GM21381 (cell line): ENCODE measurements at regions not wholly inside any gene's neighbourhood (a gene's known extent, or its start where the extent isn't known, plus 50 kb on each side); places are given as distances from the start of the nearest gene placed in this dataset.

Source experiments
- ATAC-seq: cut with Tn5 transposase; IDR thresholded peaks from one replicate; pipeline ENCODE4 v1.9.1; 2021; ENCODE audit warnings: mild to moderate bottlenecking, moderate library complexity; ENCODE audit not compliant: unreplicated experiment

GRCh38 chr12:41897593-41897992 is 247.1 kb downstream of the GXYLT1 start:
- ATAC-seq = no peak

- no peak for ATAC-seq
Measured at GRCh38 chr12:41893491-41893890, 251.2 kb downstream of the GXYLT1 start.

GRCh38 chr12:41892302-41892701 is 252.4 kb downstream of the GXYLT1 start:
- no peak for ATAC-seq

- ATAC-seq = no peak
Measured at GRCh38 chr12:41891226-41891625, 253.4 kb downstream of the GXYLT1 start.

- no peak for ATAC-seq
Measured at GRCh38 chr12:41888285-41888684, 256.4 kb downstream of the GXYLT1 start.

GRCh38 chr12:41881891-41882805 is 262.5 kb downstream of the GXYLT1 start:
- ATAC-seq = no peak

- no peak for ATAC-seq
Measured at GRCh38 chr12:41869432-41869831, 275.2 kb downstream of the GXYLT1 start.

- ATAC-seq = no peak
Measured at GRCh38 chr12:41866878-41867430, 277.7 kb downstream of the GXYLT1 start.

- no peak for ATAC-seq
Measured at GRCh38 chr12:41856228-41856627, 288.4 kb downstream of the GXYLT1 start.

GRCh38 chr12:41850046-41850445 is 294.6 kb downstream of the GXYLT1 start:
- ATAC-seq = no peak

- no peak for ATAC-seq
Measured at GRCh38 chr12:41846718-41847117, 298.0 kb downstream of the GXYLT1 start.

GRCh38 chr12:41836416-41836815 is 308.3 kb downstream of the GXYLT1 start:
- ATAC-seq = no peak

GRCh38 chr12:41835556-41835955 is 309.1 kb downstream of the GXYLT1 start:
- no peak for ATAC-seq

GRCh38 chr12:41819948-41820347 is 324.7 kb downstream of the GXYLT1 start:
- no peak for ATAC-seq

GRCh38 chr12:41804026-41804425 is 340.6 kb downstream of the GXYLT1 start:
- ATAC-seq = no peak

- ATAC-seq = no peak
Measured at GRCh38 chr12:41802803-41803202, 341.9 kb downstream of the GXYLT1 start.

GRCh38 chr12:41801261-41801660 is 343.4 kb downstream of the GXYLT1 start:
- no peak for ATAC-seq

- no peak for ATAC-seq
Measured at GRCh38 chr12:41799671-41800070, 345.0 kb downstream of the GXYLT1 start.

- no peak for ATAC-seq
Measured at GRCh38 chr12:41795910-41796309, 348.8 kb downstream of the GXYLT1 start.

- ATAC-seq = no peak
Measured at GRCh38 chr12:41795051-41795600, 349.5 kb downstream of the GXYLT1 start.

GRCh38 chr12:41794336-41794735 is 350.3 kb downstream of the GXYLT1 start:
- no peak for ATAC-seq

GRCh38 chr12:41784957-41785356 is 359.7 kb downstream of the GXYLT1 start:
- no peak for ATAC-seq
